ENCODE measurements at regions not wholly inside any gene's neighbourhood (a gene's known extent, or its start where the extent isn't known, plus 50 kb on each side); places are given as distances from the start of the nearest gene placed in this dataset.

- no peak for TF ChIP-seq HDAC6 (IDR thresholded peaks at IDR 0.05; ENCODE audit: low read depth, low read length)
- TF ChIP-seq RNF2 (IDR thresholded peaks at IDR 0.05; ENCODE audit: borderline replicate concordance, low read depth, low read length, missing control alignments, poor library complexity, severe bottlenecking): no peak
- TF ChIP-seq JUN (IDR thresholded peaks at IDR 0.05; ENCODE audit: low read depth, low read length): no peak
- no peak for TF ChIP-seq BRCA1 (IDR thresholded peaks at IDR 0.05; ENCODE audit: low read depth, low read length)
Measured at GRCh38 chr11:109076870-109077269, 345.1 kb upstream of the C11orf87 start (continued).
